MM.1S (cell line): ENCODE measurements at regions not wholly inside any gene's neighbourhood (a gene's known extent, or its start where the extent isn't known, plus 50 kb on each side); places are given as distances from the start of the nearest gene placed in this dataset.

Experiments used
- DNase-seq: peaks from one replicate; pipeline ENCODE4 v3.0.0-alpha.2; 2015
- H2AFZ ChIP-seq: fragments of 300-600 bp; sonication (generic); 2 replicates; pipeline ENCODE4 v1.6.0; 2016; ENCODE audit warnings: antibody characterized with exemption, low read length
- H3F3A ChIP-seq: fragments of 300-600 bp; sonication (generic); 2 replicates; pipeline ENCODE4 v1.6.1; 2016; ENCODE audit warnings: mild to moderate bottlenecking, antibody characterized with exemption, low read length, moderate library complexity, mixed read lengths; ENCODE audit not compliant: insufficient read depth
- H3K27ac ChIP-seq: fragments of 300-600 bp; sonication (generic); 2 replicates; pipeline ENCODE4 v1.5.1; 2016; ENCODE audit warnings: mild to moderate bottlenecking, low read length
- H3K27me3 ChIP-seq: fragments of 300-600 bp; sonication (generic); replicated peaks from 2 replicates; pipeline ENCODE4 v1.6.0; 2016; ENCODE audit warnings: low read length; ENCODE audit not compliant: insufficient read depth
- H3K36me3 ChIP-seq: fragments of 300-600 bp; sonication (generic); replicated peaks from 2 replicates; pipeline ENCODE4 v1.6.1; 2016; ENCODE audit warnings: mild to moderate bottlenecking, low read length, mixed read lengths; ENCODE audit not compliant: insufficient read depth
- H3K4me1 ChIP-seq: fragments of 300-600 bp; sonication (generic); 2 replicates; pipeline ENCODE4 v1.6.1; 2016; ENCODE audit warnings: low read length, mixed read lengths
- H3K4me2 ChIP-seq: fragments of 300-600 bp; sonication (generic); 2 replicates; pipeline ENCODE4 v1.6.0; 2016; ENCODE audit warnings: low read depth, low read length
- H3K4me3 ChIP-seq: fragments of 300-600 bp; sonication (generic); 2 replicates; pipeline ENCODE4 v1.5.1; 2016; ENCODE audit warnings: low read length, mixed read lengths
- H3K79me2 ChIP-seq: fragments of 300-600 bp; sonication (generic); 2 replicates; pipeline ENCODE4 v1.6.1; 2016; ENCODE audit warnings: mixed run types, low read length, mixed read lengths
- H3K9ac ChIP-seq: fragments of 300-600 bp; sonication (generic); 2 replicates; pipeline ENCODE4 v1.6.1; 2016; ENCODE audit warnings: low read length, mixed read lengths
- H3K9me2 ChIP-seq: fragments of 300-600 bp; sonication (generic); replicated peaks from 2 replicates; pipeline ENCODE4 v1.6.1; 2016; ENCODE audit warnings: mild to moderate bottlenecking, low read length, mixed read lengths; ENCODE audit not compliant: insufficient read depth
- H3K9me3 ChIP-seq: fragments of 300-600 bp; sonication (generic); replicated peaks from 2 replicates; pipeline ENCODE4 v1.6.1; 2016; ENCODE audit warnings: mild to moderate bottlenecking, low read length, mixed read lengths; ENCODE audit not compliant: insufficient read depth
- H4K20me1 ChIP-seq: fragments of 300-600 bp; sonication (generic); 2 replicates; pipeline ENCODE4 v1.6.1; 2016; ENCODE audit warnings: mild to moderate bottlenecking, low read length, moderate library complexity, mixed read lengths; ENCODE audit not compliant: insufficient read depth
- EZH2 ChIP-seq: fragments of 300-600 bp; sonication (generic); optimal IDR thresholded peaks from 2 replicates; pipeline ENCODE3; 2017; ENCODE audit warnings: low read depth, mild to moderate bottlenecking, antibody characterized with exemption, low read length, mixed read lengths
- EZH2phosphoT487 ChIP-seq: fragments of 300-600 bp; sonication (generic); IDR thresholded peaks from 2 replicates; pipeline ENCODE4 v1.6.1; 2018; ENCODE audit warnings: antibody characterized with exemption, low read length
- TF ChIP-seq, protein P1 (sequence below): fragments of 300-600 bp; sonication (generic); IDR thresholded peaks from 2 replicates; pipeline ENCODE4 v1.5.1; 2016; ENCODE audit warnings: antibody characterized with exemption, low read length, mixed read lengths

- H3K9me3 ChIP-seq = no peaks in the 10 kb centered on the region
- H3K36me3 ChIP-seq = no peaks in the 10 kb centered on the region
- H3K4me1 ChIP-seq = peaks cover 19% of the 10 kb centered on the region
- H3K27ac ChIP-seq = no peak overlapping the region
- H3K9me2 ChIP-seq = no peaks in the 10 kb centered on the region
- TF ChIP-seq, protein P1, sequence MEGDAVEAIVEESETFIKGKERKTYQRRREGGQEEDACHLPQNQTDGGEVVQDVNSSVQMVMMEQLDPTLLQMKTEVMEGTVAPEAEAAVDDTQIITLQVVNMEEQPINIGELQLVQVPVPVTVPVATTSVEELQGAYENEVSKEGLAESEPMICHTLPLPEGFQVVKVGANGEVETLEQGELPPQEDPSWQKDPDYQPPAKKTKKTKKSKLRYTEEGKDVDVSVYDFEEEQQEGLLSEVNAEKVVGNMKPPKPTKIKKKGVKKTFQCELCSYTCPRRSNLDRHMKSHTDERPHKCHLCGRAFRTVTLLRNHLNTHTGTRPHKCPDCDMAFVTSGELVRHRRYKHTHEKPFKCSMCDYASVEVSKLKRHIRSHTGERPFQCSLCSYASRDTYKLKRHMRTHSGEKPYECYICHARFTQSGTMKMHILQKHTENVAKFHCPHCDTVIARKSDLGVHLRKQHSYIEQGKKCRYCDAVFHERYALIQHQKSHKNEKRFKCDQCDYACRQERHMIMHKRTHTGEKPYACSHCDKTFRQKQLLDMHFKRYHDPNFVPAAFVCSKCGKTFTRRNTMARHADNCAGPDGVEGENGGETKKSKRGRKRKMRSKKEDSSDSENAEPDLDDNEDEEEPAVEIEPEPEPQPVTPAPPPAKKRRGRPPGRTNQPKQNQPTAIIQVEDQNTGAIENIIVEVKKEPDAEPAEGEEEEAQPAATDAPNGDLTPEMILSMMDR = no peak
- TF ChIP-seq EZH2phosphoT487 = no peak
- TF ChIP-seq EZH2 = no peak
- no peak overlapping the region for H3K4me2 ChIP-seq
- H3K9ac ChIP-seq = no peak overlapping the region
- H3K4me3 ChIP-seq = no peak overlapping the region
- H4K20me1 ChIP-seq = no peaks in the 10 kb centered on the region
- no peak for DNase-seq
- 0 out of 2 replicates have a peak, but pooled peaks cover 8% of the 10 kb centered on the region for H3F3A ChIP-seq
- no peaks in the 10 kb centered on the region for H3K79me2 ChIP-seq
- no peaks in the 10 kb centered on the region for H3K27me3 ChIP-seq
- no peak overlapping the region for H2AFZ ChIP-seq
These were observed 387.3 kb downstream of the LRIG3 start for GRCh38 chr12:58532855-58533608.

DNA sequence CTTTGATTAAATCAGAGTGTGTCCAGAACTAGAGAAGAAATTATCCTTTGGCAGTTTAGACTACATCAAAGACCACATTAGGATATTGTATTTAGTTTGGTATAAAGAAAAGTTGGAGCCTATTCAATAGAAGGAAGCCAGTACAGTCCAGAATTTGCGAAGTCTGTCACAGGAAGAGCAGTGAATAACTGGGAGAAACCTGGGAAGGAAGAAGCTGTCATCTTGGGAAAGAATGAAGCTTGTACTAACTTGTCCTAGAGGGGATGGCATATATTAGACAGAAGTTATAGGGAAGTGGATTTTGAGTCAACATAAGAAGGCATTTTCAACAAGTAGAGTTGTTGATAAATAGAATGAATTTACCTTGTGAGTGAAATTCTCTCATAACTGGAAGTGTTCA lies 386.7 kb downstream of the LRIG3 start:
- Histone ChIP-seq H3K79me2 (no peaks in the 10 kb centered on the region), H3K9me3 (no peaks in the 10 kb centered on the region), H3K27me3 (no peaks in the 10 kb centered on the region), H3K4me1 (peaks cover 19% of the 10 kb centered on the region), H2AFZ (no peak overlapping the region), H4K20me1 (no peaks in the 10 kb centered on the region), H3K9me2 (no peaks in the 10 kb centered on the region), H3K9ac (no peak overlapping the region), H3K4me2 (no peak overlapping the region), H3K4me3 (no peak overlapping the region), H3F3A (0 out of 2 replicates have a peak, but pooled peaks cover 8% of the 10 kb centered on the region), H3K36me3 (no peaks in the 10 kb centered on the region), H3K27ac (no peak overlapping the region)
- DNase-seq = no peak
- TF ChIP-seq EZH2phosphoT487 (no peak), EZH2 (no peak)
- TF ChIP-seq, protein P1 = no peak

GRCh38 chr12:58537278-58537677 lies 383.0 kb downstream of the LRIG3 start:
- no peaks in the 10 kb centered on the region for H3K9me2 ChIP-seq
- H3K36me3 ChIP-seq = no peaks in the 10 kb centered on the region
- no peak overlapping the region for H3K4me2 ChIP-seq
- no peaks in the 10 kb centered on the region for H3K79me2 ChIP-seq
- H3K4me1 ChIP-seq = no peaks in the 10 kb centered on the region
- no peaks in the 10 kb centered on the region for H3K9me3 ChIP-seq
- no peak overlapping the region for H3K4me3 ChIP-seq
- H3K9ac ChIP-seq = no peak overlapping the region
- no peak overlapping the region for H2AFZ ChIP-seq
- TF ChIP-seq, protein P1 = no peak
- TF ChIP-seq EZH2 (no peak), EZH2phosphoT487 (no peak)
- no peak for DNase-seq
- no peaks in the 10 kb centered on the region for H3F3A ChIP-seq
- H4K20me1 ChIP-seq = no peaks in the 10 kb centered on the region
- no peak overlapping the region for H3K27ac ChIP-seq
- no peaks in the 10 kb centered on the region for H3K27me3 ChIP-seq
